Heart left ventricle (tissue), 13 donors: ENCODE measurements at regions not wholly inside any gene's neighbourhood (a gene's known extent, or its start where the extent isn't known, plus 50 kb on each side); places are given as distances from the start of the nearest gene placed in this dataset.

Source experiments
- CTCF ChIP-seq, 12 donors: fragments of 200-600 bp; sonication (generic) in 4 of 12; IDR thresholded peaks; one replicate each; pipeline versions ENCODE4 v1.5.0 to v1.8.0; 2018 to 2022; ENCODE audit warnings: antibody characterized with exemption in 12 of 12, mild to moderate bottlenecking in 5 of 12
- POLR2A ChIP-seq, 2 donors: fragments of 450-650 bp; IDR thresholded peaks; one replicate each; pipeline ENCODE4 v1.6.1; 2017; ENCODE audit warnings: antibody characterized with exemption in 2 of 2, mild to moderate bottlenecking in 2 of 2, moderate library complexity in 2 of 2
- donor health status: ischemic (EF 13 %, LVEDD 7.1; RV severe dilation, severe dysfunction).
- donor health status: DM: no; HTN: yes; CAD: no.
- donor health status: DM: no; HTN: no; CAD: no.
- donor health status: ischemic (EF 25% LVEDD 6.9; RV normal size, moderate dysfunction).
- donor health status: ischemic (EF 25% LVEDD 5.7; RV mildly dilated, moderate dysfunction).
- donor health status: ischemic (EF 35%, LVEDD 5.7; RV mildly dilated, moderate dysfunction).
- donor health status: nonischemic (EF 11% LVEDD 7.7; RV severe dilation, severe dysfunction).
- donor health status: DM: yes; HTN: yes; CAD: no.
- donor health status: PGD.
- donor health status: ischemic (EF 29% LVEDD 5.4; RV normal size, mild dysfunction).
- donor health status: nonischemic (EF 23%, LVEDD 6.1; RV moderate dilation, normal function).

- TF ChIP-seq POLR2A (IDR thresholded peaks at IDR 0.05) (no peak), CTCF (IDR thresholded peaks at IDR 0.05) (no peak)
Measured at GRCh38 chr4:81826817-81827424, 355.2 kb upstream of the RASGEF1B start.
